Smooth muscle cell of the brain vasculature (primary cell): ENCODE measurements at regions not wholly inside any gene's neighbourhood (a gene's known extent, or its start where the extent isn't known, plus 50 kb on each side); places are given as distances from the start of the nearest gene placed in this dataset.
"Not testable (repeated sequence)": the region's sequence is repeated elsewhere in the genome, so short reads cannot be mapped to it uniquely, and the experiment has no call there.

Experiments used
- DNase-seq: peaks from one replicate; pipeline ENCODE4 v3.0.0-alpha.2; 2012; ENCODE audit warnings: low read depth, low spot score

DNA sequence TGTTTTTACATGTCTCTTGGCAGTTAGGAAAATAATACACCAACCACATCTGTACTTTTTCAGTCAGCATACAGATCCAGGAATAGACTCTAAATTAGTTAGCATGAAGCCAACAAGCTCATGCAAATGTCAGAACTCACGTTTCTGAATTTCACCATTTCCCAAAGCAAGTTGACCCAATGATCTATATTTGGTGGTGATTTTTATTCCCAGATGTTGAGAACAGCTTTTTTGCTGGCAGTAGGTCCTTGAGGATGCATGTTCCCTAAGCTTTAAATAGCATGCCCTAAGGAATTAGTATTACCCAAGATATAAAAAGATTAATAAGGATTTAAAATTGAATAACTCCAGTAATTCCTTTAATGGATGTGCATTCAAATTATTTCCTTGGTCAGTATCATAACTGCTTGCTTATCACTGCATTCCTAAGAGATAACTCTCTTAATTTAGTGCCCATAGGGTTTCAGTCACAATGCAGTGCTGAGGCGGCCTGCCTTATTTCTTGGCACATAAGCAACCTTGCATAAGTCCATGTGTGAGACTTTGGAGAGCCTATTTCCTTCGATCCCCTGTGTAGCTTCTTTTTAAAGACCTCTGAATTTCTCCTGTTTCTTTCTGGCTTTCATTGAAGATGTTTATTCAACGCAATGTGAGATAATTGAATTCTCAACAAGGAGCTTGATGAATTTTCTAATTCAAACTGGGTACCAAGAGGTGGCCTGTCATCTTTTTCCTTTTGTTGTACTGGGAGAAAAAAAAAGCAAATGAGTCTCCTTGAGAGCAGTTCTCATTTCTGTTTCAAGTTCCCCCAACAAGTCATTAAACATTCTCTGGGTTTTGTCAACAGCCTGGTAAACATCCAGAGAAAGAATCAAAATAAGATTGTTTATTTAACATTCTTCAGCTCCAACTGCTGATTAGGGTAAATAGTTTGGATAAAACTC lies 135.3 kb upstream of the MEOX2 start:
- no peak for DNase-seq

DNA sequence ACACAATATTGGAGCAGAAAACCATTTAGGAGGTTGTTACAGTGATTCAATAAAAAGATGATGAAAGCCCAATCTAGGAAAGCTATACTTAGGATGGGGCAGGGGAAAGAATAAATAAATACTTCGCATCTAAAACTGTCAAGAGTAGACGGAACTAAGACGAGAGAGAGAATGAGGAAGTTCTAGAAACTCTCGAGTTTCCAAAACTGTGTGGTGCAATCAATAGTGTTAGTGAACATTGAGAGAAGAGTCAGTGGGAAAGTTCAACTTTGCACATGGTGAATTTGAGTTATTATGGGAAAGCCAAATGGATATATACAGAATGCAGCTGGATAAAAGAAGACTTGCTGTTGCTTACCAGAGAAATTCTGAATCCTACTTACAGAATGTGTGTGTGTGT lies 133.8 kb upstream of the MEOX2 start:
- no peak for DNase-seq

DNA sequence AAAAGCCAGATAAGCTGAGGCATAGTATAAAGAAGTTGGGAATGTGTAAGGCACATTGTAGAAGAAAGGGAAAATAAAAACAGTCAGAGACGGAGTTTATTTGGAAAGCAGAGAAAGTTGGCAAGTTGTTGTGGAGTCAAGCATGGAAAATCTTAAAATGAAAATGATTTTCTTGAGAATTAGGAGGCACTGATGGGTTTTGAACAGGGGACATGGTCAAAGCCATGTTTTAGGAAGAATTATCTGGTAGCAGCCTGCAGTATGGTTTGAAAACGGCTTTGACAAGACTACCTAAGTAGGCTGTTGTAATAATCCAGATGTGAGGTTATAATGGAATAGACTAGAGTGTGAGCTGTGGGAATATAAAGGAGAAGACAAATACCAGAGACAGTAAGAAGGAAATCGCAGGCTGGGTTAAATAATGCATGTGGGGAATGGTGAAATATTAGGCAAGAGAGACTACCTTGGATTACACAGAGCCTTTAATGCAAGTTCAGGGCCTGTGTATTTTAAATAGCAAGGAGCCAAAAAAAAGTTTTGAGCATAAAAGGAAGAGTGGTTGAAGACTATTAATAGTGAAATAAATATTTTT lies 130.4 kb upstream of the MEOX2 start:
- DNase-seq: no peak

DNA sequence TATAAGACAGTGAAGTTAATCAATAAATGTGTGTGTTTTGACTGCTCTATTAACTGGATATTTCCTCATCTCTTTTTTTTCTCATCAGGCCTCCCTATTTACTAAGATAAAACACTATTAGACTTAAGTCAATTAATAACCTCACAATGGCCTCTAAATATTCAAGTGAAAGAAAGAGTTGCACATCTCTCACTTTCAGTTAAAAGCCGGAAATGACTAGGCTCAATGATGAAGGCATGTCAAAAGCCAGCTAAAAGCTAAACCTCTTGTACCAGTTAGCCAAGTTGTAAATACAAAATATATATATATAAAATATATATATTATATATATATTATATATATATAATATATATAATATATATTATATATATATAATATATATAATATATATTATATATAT lies 127.0 kb upstream of the MEOX2 start:
- no peak for DNase-seq

DNA sequence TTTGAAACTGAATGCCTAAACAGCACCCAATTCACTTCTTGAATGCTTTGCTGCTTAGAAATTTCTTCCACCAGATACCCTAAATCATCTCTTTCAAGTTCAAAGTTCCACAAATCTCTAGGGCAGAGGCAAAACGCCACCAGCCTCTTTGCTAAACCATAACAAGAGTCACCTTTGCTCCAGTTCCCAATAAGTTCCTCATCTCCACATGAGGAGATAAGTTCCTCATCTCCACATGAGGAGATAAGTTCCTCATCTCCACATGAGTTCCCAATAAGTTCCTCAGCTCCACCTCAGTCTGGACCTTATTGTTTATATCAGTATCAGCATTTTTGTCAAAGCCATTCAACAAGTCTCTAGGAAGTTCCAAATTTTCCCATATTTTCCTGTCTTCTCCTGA lies 123.9 kb upstream of the MEOX2 start:
- not testable (repeated sequence) for DNase-seq

DNA sequence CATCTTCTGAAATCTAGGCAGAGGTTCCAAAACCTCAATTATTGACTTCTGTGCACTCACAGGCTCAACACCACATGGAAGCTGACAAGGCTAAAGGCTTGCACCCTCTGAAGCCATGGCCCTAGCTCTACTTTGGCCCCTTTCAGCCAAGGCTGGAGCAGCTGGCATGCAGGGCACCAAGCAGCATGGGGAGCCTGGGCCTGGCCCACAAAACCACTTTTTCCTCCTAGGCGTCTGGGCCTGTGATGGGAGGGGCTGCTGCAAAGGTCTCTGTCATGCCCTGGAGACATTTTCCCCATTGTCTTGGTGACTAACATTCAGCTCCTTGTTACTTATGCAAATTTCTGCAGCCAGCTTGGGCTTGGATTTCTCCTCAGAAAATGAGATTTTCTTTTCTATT lies 123.5 kb upstream of the MEOX2 start:
- not testable (repeated sequence) for DNase-seq

DNA sequence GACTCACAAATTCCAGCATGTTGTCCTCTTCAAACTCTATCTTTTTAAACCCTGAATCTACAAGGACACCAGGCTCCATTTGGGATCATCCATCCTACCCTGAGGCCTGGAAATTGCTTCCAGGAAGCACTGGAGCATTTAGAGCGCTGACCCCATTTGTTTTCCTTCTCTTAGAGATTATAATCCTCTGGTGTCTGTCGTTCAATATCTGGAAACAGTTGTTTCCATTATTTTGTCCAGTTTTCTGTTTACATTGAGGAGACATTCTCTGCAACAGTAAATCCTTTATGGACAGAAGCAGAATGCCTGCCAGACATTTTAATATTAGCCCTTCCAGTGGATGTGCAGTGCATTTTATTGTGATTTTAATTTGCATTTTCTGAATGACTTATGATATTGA lies 119.4 kb upstream of the MEOX2 start:
- no peak for DNase-seq

DNA sequence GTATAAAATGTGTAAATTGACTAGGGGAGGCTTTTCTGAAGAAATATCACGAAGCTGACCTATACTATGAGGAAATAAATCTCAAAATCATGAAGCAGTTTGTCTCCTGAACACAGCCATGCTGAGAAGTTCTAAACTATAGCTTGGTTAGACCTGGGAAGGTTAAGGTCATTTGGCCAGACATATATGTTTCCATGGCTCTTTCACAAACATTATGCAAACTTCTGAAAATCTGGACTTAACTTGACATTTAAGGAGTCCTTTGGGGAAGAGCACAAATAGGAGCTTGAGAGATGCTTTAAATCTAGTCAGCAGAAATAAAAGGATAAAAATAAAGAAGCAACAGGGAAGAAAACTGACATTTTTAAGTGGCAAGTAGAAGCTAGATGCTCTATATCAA lies 115.9 kb upstream of the MEOX2 start:
- DNase-seq: no peak

DNA sequence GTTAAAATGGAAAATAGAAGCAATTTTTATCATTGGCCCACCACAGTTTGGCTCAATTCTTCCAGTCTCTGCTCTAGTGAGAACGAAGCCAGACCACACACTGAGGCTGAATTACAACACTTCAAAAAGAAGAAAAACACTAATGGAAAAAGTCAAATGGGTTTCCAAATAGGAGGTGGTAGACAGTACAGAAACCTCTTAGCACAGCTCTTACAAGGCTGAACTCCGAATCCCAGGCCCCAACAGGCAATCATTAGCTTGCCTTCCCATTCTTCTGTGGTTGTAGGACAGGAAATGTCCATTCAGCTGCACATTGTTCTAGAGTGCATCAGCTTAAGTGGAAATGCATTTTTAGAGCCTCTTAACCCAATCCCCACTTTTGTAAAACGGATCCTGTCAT lies 115.1 kb upstream of the MEOX2 start:
- DNase-seq: no peak

DNA sequence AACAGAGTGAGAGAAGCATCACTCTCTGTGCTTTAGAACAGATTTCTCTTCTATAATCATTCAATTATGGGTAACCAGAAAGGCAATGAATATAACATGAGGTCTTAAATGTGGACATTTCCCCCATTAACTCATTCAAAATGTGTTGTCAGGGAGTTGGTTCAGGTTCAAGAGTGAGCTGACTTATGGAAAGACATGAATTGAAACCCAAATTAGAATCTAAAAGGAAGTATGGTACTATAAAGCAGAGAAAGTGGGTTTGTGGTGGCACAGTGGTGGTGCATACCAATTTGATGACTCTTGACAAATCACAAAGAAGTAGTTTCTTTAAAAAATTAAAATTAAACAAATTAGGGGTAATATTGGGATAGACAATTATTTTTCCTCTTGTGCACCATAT lies 114.6 kb upstream of the MEOX2 start:
- DNase-seq: no peak

DNA sequence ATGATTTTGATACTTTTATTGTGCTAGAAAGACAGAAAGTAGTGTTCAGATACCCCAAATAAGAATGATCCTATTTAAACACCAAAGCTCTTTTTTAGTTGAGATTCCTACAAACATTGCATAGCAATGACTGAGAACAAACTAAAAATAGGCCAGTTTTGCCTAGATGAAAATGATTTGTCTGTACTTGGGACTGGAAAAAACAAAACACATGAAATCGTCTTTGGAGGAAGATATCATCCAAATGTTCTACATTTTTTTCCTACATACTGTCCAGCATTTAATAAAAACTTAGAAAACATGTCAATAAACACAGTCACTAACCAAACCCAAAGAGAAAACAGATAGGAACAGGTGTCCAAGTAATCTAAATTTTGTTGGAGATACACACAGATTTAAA lies 111.6 kb upstream of the MEOX2 start:
- DNase-seq: no peak

DNA sequence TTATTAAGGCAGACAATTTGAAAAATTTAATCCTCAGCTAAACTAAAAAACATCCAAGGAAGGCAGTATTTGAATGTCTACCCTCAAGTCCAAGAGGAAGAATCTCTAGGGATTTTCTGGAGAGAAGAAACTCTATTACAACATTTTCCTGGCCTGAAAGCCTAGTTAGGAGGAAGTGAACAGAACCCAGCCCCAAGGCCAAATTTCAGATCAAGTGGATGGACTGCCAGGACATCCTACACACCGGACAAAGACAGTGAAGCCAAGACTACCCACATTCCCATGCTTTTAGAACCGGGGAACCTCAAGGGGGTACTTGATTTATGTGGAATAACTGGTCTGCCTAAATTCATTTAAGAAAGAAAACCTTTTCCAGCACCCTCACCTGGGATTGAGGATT lies 108.9 kb upstream of the MEOX2 start:
- no peak for DNase-seq

DNA sequence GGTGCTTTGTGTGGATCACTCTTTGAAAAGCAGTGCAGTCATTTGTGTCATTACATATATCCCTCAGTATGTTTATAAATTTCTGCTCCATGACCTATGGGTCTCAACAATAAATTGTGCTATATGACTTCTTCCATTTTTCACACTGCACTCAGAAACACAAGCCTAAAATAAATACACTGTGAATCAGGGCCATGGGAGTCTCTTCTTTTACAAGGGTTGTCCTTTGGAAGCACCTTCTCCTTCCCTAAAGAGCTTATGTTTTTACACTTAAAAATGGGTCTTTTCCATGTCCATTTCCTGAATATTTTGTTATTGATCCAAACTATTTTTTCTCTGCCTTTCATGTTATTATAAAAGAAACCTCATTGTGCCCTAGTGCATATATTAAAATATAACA lies 108.3 kb upstream of the MEOX2 start:
- DNase-seq: no peak

DNA sequence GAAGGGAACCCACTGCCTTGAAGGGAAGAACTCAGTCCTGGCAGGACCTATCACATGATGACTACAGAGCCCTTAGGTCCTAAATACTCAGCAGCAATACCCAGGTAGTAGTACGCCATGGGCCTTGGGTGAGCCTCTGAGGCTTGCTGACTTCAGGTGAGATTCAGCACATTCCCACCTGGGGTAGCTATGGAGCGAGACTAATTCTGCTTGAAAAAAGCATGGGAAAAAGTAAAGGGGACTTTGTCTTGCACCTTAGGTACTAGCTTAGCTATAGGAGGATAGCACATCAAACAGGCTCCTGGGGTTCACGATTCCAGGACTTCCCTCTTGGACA lies 98.2 kb upstream of the MEOX2 start:
- DNase-seq: no peak

DNA sequence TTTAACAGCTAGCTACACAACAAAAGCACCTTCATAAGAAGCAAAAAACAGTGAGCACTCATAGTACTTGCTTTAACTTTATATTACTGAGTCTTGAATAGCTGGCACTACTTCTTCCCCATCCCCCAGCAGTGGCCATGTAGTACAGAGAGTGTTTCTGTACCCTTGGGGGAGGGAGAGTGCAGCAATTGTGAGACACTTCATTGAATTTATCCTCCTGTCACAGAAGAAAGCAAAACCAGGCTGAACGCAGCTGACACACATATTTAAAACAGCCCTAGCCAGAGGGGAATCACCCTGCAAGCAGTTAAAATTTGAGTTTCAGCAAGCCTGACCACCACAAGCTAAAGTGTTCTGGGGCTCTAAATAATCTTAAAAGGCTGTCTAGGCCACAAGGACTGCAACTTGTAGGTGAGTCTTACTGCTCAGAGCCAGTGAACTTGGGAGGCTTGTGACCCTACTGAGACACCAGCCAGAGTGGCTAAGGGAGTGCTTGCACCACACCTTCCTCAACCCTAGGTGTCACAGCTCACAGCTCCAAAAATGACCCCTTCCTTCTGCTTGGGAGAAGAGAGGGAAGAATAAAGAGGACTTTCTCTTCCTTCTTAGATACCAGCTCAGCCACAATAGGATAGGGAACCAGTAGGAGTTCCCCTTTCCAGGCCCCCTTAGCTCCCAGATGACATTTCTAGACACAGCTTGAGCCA lies 97.7 kb upstream of the MEOX2 start:
- no peak for DNase-seq

DNA sequence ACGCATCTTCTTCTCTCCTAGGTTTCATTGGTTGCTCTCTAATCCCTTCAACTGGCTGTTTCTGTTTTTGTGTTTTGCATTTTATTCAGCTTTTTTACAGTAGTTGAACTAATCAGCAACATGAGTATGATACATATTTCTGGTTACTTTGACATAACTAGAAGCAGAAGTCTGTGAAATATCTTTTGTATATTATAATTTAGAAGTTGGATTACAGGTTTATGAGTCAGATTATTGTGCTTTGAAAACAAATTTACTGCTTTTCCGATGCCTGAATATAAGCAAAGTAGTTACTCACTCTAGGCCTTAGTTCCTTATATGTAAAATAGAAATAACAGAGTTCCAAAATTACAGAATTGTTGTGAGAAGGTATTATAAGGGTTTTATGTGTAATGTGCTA lies 96.2 kb upstream of the MEOX2 start:
- no peak for DNase-seq

DNA sequence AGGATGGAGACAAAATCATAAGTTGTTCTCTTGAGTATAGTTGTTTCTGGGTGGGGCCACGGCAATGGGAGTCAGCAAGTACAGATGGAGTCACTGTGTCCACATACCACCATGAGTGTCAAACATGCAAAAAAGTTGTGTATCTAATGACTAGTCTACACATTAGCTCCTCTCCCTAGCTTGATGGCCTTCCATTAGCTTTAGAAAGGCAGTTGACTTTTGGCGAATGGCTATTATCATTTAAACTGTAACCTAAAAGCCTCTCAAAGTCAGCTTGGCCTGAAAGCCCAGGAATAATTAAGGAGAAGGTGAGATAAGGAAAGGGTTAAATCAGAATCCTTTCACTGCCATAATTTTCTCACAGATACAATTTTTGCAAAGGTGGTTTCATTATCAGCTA lies 95.5 kb upstream of the MEOX2 start:
- no peak for DNase-seq

DNA sequence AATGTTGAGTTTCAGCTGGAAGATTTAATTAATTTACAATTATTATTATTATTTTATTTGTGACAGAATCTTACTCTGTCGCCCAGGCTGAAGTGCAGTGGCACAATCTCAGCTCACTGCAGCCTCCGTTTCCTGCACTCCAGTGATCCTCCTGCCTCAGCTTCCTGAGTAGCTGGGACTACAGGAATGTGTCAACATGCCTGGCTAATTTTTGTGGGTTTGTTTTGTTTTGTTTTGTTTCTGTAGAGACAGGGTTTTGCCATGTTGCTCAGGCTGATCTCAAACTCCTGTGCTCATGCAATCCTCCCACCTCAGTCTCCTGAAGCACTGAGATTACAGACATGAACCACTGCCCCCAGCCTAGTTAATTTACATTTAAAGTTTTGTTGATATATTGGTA lies 93.8 kb upstream of the MEOX2 start:
- DNase-seq: no peak

DNA sequence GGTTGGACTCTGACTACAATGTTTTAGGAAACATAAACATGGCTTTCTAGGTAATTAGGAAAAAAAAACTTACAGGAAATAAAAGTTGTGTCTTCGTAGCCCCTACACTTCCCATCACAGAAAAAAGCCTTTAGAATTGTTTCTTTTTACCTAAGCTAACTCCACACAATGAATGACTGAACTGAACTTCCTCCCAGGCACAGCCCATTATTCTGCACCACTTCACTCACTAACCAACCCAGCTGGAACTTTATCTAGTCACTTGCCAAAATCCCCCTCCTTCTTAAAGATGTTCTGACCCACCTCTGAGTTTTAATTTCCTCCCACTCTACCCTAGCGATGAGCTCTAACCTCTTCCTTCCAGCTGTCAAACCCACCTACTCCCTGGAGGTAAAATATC lies 91.7 kb upstream of the MEOX2 start:
- DNase-seq: no peak

DNA sequence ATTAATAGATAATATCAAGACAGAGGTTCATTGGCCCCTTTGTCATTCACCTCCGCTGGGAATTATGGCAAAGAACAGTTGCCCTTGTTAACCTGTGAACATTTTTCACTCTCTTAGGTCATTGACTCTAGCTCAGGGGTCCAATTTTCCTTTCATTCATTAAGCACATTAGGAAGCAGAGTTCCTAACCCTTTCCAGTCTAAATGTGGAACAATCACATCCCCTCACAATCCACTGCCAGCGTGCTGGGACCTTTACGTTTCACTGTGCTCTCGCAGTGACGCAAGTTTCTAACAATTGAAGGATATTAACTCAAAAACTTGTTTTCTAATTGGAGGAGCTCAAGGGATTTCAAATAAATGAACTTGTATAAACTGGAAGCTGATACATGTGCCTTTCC lies 79.3 kb upstream of the MEOX2 start:
- no peak for DNase-seq

DNA sequence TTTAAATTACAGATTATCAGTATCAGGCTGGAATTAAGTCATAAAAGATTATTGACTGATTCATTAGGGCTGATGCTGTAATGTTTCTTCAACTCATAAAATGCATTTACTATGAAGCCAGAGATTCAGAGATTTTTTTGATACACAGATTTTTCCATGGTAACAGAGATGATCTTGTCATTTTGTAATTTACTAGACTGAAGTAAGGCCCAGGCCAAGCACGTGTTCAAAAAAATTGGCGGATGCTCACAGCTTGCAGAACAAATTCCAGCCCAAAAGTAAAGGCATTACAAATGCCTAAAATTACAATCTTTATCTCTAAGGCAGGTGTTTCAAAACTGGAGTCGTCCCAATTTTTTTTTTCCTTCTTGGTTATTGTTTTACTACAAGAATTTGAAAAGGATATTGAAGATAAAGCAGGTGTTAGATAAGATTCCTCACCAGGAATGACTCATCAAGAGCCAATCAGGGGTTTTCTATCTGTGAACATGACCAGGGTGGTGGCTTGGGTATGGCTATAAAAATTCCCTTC lies 78.4 kb upstream of the MEOX2 start:
- no peak for DNase-seq

DNA sequence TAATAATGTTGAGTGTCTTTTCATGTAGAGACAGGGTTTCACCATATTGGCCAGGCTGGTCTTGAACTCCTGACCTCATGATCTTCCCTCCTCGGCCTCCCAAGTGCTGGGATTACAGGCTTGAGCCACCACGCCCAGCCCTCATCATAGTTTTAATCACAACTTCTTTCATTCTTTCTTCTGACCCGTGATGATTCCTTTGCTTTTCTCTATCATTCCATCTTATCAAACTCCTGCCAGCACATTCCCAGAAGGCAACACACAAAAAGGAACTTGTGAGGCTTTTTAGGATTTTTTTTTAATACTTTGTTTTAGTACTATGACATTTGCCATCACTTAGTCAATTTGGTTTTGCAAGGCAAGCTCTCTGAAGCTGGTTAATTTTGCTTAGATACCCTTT lies 77.5 kb upstream of the MEOX2 start:
- no peak for DNase-seq
